HepG2 (cell line): ENCODE measurements at regions not wholly inside any gene's neighbourhood (a gene's known extent, or its start where the extent isn't known, plus 50 kb on each side); places are given as distances from the start of the nearest gene placed in this dataset.

Experiments
- ATAC-seq: fragments of 200-7000 bp; cut with Tn5 transposase; 3 replicates; pipeline ENCODE4 v1.9.1; 2020; ENCODE audit warnings: mild to moderate bottlenecking, moderate library complexity
- BruUV-seq: library from RNA; stranded (reverse); fragments of 400-500 nt; replicated peaks from 2 replicates; lab custom pipeline; 2021; lab: Mats Ljungman, UMichigan
- CTCF ChIA-PET: fragments of 300-600 bp; formaldehyde crosslinking; extraction: SDS; loops from one replicate; lab custom pipeline; 2021; ENCODE audit warnings: low total read pairs, inconsistent platforms, low intra/inter-chr PET ratio; lab: Yijun Ruan, JAX
- POLR2A ChIA-PET: fragments of 350-600 bp; sonication (Branson Sonifier 250); formaldehyde crosslinking; loops from one replicate; lab custom pipeline; 2020; ENCODE audit warnings: antibody characterized with exemption, inconsistent platforms; lab: Yijun Ruan, JAX
- DNase-seq: peaks from one replicate; pipeline ENCODE4 v3.0.0-alpha.2; 2015; ENCODE audit warnings: low spot score
- FAIRE-seq: peaks from 3 replicates; lab custom pipeline; 2011; peaks lifted over from hg19 to GRCh38; lab: Jason Lieb, UNC
- H2AFZ ChIP-seq: one replicate; pipeline ENCODE4 v1.6.1; 2011; ENCODE audit warnings: low read length, inconsistent platforms
- H3K27ac ChIP-seq: fragments of 300-600 bp; 3 replicates; pipeline ENCODE4 v1.8.0; 2011; ENCODE audit warnings: mixed run types, mild to moderate bottlenecking, mixed read lengths, low read length, inconsistent platforms; ENCODE audit not compliant: insufficient read depth; ENCODE audit errors: extremely low read length
- H3K27me3 ChIP-seq, 2 experiments: fragments of 200-600 bp in 1 of 2; 2 replicates in 1 of 2; 3 replicates in 1 of 2; pipeline versions ENCODE4 v1.6.0 to v1.8.0; 2011; ENCODE audit warnings: low read length in 2 of 2, mild to moderate bottlenecking in 2 of 2, moderate library complexity in 2 of 2, inconsistent platforms in 1 of 2; ENCODE audit not compliant: insufficient read depth in 2 of 2, control insufficient read depth in 1 of 2
- H3K36me3 ChIP-seq, 2 experiments: fragments of 200-600 bp in 1 of 2; replicated peaks in 1 of 2; 2 replicates in 1 of 2; 3 replicates in 1 of 2; pipeline versions ENCODE4 v1.5.1 to v1.8.0; 2011; ENCODE audit warnings: low read length in 2 of 2, inconsistent platforms in 1 of 2; ENCODE audit not compliant: insufficient read depth in 2 of 2, control insufficient read depth in 1 of 2
- H3K4me1 ChIP-seq: 2 replicates; pipeline ENCODE4 v1.5.1; 2012; ENCODE audit warnings: low read length, inconsistent platforms; ENCODE audit not compliant: insufficient read depth
- H3K4me2 ChIP-seq: 2 replicates; pipeline ENCODE4 v1.6.0; 2011; ENCODE audit warnings: low read depth, low read length, inconsistent platforms
- H3K4me3 ChIP-seq, 3 experiments: fragments of 200-600 bp in 1 of 3; sonication (generic), shearing (Covaris generic) in 1 of 3; replicated peaks in 1 of 3; 2 replicates each; pipeline ENCODE4 v1.5.1; 2011 to 2016; ENCODE audit warnings: low read length in 3 of 3, inconsistent platforms in 2 of 3, low read depth in 2 of 3, mild to moderate bottlenecking in 2 of 3, control low read depth in 1 of 3, mixed read lengths in 1 of 3; ENCODE audit not compliant: insufficient read depth in 1 of 3
- H3K79me2 ChIP-seq: one replicate; pipeline ENCODE4 v1.6.1; 2011; ENCODE audit warnings: low read length, inconsistent platforms; ENCODE audit not compliant: insufficient read depth
- H3K9ac ChIP-seq: 2 replicates; pipeline ENCODE4 v1.6.0; 2011; ENCODE audit warnings: mild to moderate bottlenecking, low read depth, low read length, inconsistent platforms; ENCODE audit not compliant: insufficient read depth
- H3K9me3 ChIP-seq: 2 replicates; pipeline ENCODE4 v1.5.1; 2012; ENCODE audit warnings: mild to moderate bottlenecking, low read length
- H4K20me1 ChIP-seq: 2 replicates; pipeline ENCODE4 v1.6.0; 2011; ENCODE audit warnings: inconsistent platforms, mild to moderate bottlenecking, low read length, moderate library complexity; ENCODE audit not compliant: insufficient read depth
- AGO2 ChIP-seq: fragments of 200-400 bp; formaldehyde crosslinking; optimal IDR thresholded peaks from 2 replicates; pipeline ENCODE3; 2017; ENCODE audit warnings: mild to moderate bottlenecking, low read depth, low read length, moderate library complexity
- ARID3A ChIP-seq: IDR thresholded peaks from 2 replicates; pipeline ENCODE4 v1.6.1; 2012; ENCODE audit warnings: low read depth, low read length, improper control_type of control experiment
- TAF15 ChIP-seq: fragments of 200-400 bp; formaldehyde crosslinking; IDR thresholded peaks from one replicate; pipeline ENCODE4 v1.6.1; 2018; ENCODE audit warnings: mild to moderate bottlenecking, low read depth, low read length; ENCODE audit not compliant: poor library complexity, severe bottlenecking
- TEAD2 ChIP-seq: sonication (generic); formaldehyde crosslinking; IDR thresholded peaks from 2 replicates; pipeline ENCODE4 v1.9.0; 2021; ENCODE audit warnings: missing genetic modification reagents
- ZFAT ChIP-seq: sonication (generic); formaldehyde crosslinking; conservative IDR thresholded peaks from 2 replicates; pipeline ENCODE4 v1.8.1; 2023; ENCODE audit warnings: missing genetic modification reagents, inconsistent platforms
- ZNF225 ChIP-seq: sonication (generic); formaldehyde crosslinking; IDR thresholded peaks from 2 replicates; pipeline ENCODE4 v1.4.0; 2020; ENCODE audit warnings: mild to moderate bottlenecking, missing genetic modification reagents
- ZNF24 ChIP-seq: fragments of 450-650 bp; IDR thresholded peaks from 2 replicates; pipeline ENCODE4 v1.6.1; 2017; ENCODE audit warnings: antibody characterized with exemption, mild to moderate bottlenecking
- ZSCAN31 ChIP-seq: sonication (generic); formaldehyde crosslinking; IDR thresholded peaks from 2 replicates; pipeline ENCODE4 v1.5.0; 2020; ENCODE audit warnings: low read depth, mild to moderate bottlenecking, missing genetic modification reagents
- WGBS: methylation state at CpG from one replicate; pipeline ENCODE4 v1.1.6; 2017; ENCODE audit warnings: low lambda C conversion rate; 5-methylcytosine and 5-hydroxymethylcytosine counted together
- in situ Hi-C: cut with HindIII; loops from 2 replicates; pipeline ENCODE4 v1.10.0; 2017; ENCODE audit warnings: low pct_unique_long_range_greater_than_20kb; ENCODE audit not compliant: extremely low pct_ligation_motif_present
- intact Hi-C: fragments of 100-400 bp; cut with micrococcal nuclease; formaldehyde crosslinking; loops from one replicate; pipeline ENCODE4 v1.10.0; 2022; ENCODE audit not compliant: unreplicated experiment

GRCh38 chr3:154764856-154765640 lies 315.1 kb upstream of the MME start (continued):
- no peak for TF ChIP-seq ZNF24

- ChIA-PET CTCF (no interaction called here), POLR2A (no interaction called here)
- intact Hi-C loops (no loop called here), in situ Hi-C loops (loop anchor here (25.0 kb wide), 1 partner anchor 550 kb away; no protein-coding TSS in a partner anchor)
- FAIRE-seq (no peak), ATAC-seq (no peak), DNase-seq (no peak)
- TF ChIP-seq ARID3A, result no peak
- no peak for TF ChIP-seq ZSCAN31 (CRISPR knock-in tag)
- no peak for TF ChIP-seq AGO2
- TF ChIP-seq TAF15, result no peak
- no peak for TF ChIP-seq ZNF225
- TF ChIP-seq TEAD2 (CRISPR knock-in tag), result no peak
- TF ChIP-seq ZFAT (CRISPR knock-in tag), result no peak
- BruUV-seq, result no TSS peak
- Histone ChIP-seq H3K79me2 (no peaks in the 10 kb centered on the region), H2AFZ (no peak overlapping the region), H3K9ac (no peak overlapping the region), H3K27me3 (no peaks in the 10 kb centered on the region), H3K27ac (no peak overlapping the region), H3K4me2 (no peak overlapping the region), H3K4me3 (no peak overlapping the region), H3K4me1 (no peaks in the 10 kb centered on the region), H3K36me3 (no peaks in the 10 kb centered on the region), H4K20me1 (no peaks in the 10 kb centered on the region), H3K9me3 (no peaks in the 10 kb centered on the region)
- WGBS, result 39% methylated on average over 3 of the region's 3 CpGs
Observed at GRCh38 chr3:154762486-154762885, 317.6 kb upstream of the MME start.
